Fibroblast of the aortic adventitia (primary cell): ENCODE measurements at regions not wholly inside any gene's neighbourhood (a gene's known extent, or its start where the extent isn't known, plus 50 kb on each side); places are given as distances from the start of the nearest gene placed in this dataset.

Experiments
- DNase-seq: peaks from one replicate; pipeline ENCODE4 v3.0.0-alpha.2; 2010; ENCODE audit warnings: low read depth
- H3K4me3 ChIP-seq: 2 replicates; pipeline ENCODE4 v1.5.1; 2011; ENCODE audit warnings: low read depth, mild to moderate bottlenecking, control low read depth, low read length, moderate library complexity
- TF ChIP-seq, protein P1 (sequence below): IDR thresholded peaks from 2 replicates; pipeline ENCODE4 v1.5.1; 2011; ENCODE audit warnings: mild to moderate bottlenecking, low read length, control low read depth, inconsistent platforms; ENCODE audit not compliant: insufficient read depth

- TF ChIP-seq, protein P1, sequence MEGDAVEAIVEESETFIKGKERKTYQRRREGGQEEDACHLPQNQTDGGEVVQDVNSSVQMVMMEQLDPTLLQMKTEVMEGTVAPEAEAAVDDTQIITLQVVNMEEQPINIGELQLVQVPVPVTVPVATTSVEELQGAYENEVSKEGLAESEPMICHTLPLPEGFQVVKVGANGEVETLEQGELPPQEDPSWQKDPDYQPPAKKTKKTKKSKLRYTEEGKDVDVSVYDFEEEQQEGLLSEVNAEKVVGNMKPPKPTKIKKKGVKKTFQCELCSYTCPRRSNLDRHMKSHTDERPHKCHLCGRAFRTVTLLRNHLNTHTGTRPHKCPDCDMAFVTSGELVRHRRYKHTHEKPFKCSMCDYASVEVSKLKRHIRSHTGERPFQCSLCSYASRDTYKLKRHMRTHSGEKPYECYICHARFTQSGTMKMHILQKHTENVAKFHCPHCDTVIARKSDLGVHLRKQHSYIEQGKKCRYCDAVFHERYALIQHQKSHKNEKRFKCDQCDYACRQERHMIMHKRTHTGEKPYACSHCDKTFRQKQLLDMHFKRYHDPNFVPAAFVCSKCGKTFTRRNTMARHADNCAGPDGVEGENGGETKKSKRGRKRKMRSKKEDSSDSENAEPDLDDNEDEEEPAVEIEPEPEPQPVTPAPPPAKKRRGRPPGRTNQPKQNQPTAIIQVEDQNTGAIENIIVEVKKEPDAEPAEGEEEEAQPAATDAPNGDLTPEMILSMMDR, result no peak
- no peak overlapping the region for H3K4me3 ChIP-seq
- DNase-seq, result no peak
These were observed 106.3 kb downstream of the OGFRL1 start for GRCh38 chr6:71394926-71395325.

GRCh38 chr6:71395731-71396409 lies 107.3 kb downstream of the OGFRL1 start:
- no peak overlapping the region for H3K4me3 ChIP-seq
- no peak for DNase-seq
- TF ChIP-seq, protein P1, result no peak

DNA sequence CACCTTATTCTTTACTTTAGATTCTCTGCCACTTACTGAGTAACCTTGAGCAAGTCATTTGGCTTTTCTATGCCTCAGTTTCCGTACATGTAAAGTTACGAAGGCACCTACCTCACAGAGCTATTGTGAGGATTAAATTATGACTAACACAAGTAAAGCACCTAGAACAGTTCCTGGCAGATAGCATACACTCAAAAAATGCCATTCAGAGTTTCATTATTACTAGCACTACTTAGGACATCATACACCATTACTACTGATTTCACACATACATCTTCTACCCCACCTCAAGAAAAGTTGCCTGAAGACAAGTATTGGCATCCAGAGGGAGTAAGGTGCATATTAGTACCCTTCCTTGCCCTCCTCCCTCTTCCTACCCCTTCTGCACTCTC lies 107.8 kb downstream of the OGFRL1 start:
- TF ChIP-seq, protein P1, result no peak
- no peak overlapping the region for H3K4me3 ChIP-seq
- DNase-seq, result no peak

- TF ChIP-seq, protein P1, result no peak
These were observed 110.7 kb downstream of the OGFRL1 start for GRCh38 chr6:71399279-71399678.

GRCh38 chr6:71400852-71401251 lies 112.2 kb downstream of the OGFRL1 start:
- no peak overlapping the region for H3K4me3 ChIP-seq
- no peak for DNase-seq
- TF ChIP-seq, protein P1, result no peak

More at GRCh38 chr6:71399279-71399678, 110.7 kb downstream of the OGFRL1 start:
- no peak overlapping the region for H3K4me3 ChIP-seq
- DNase-seq, result no peak

GRCh38 chr6:71402096-71402495 lies 113.5 kb downstream of the OGFRL1 start:
- no peak for DNase-seq
- TF ChIP-seq, protein P1, result no peak
- H3K4me3 ChIP-seq, result no peak overlapping the region
